Spleen (tissue), 11 donors: ENCODE measurements at regions not wholly inside any gene's neighbourhood (a gene's known extent, or its start where the extent isn't known, plus 50 kb on each side); places are given as distances from the start of the nearest gene placed in this dataset.
"Not testable (repeated sequence)": the region's sequence is repeated elsewhere in the genome, so short reads cannot be mapped to it uniquely, and the experiment has no call there.

Experiments
- DNase-seq: peaks from one replicate; pipeline ENCODE4 v3.0.0-alpha.2; 2020
- H3K27ac ChIP-seq, 8 donors: fragments of 200-600 bp; sonication (generic) in 7 of 8; 1 replicate in 4 of 8; 2 replicates in 4 of 8; pipeline versions ENCODE4 v1.5.0 to v1.8.0; 2016 to 2021; ENCODE audit warnings: inconsistent platforms in 4 of 8, mild to moderate bottlenecking in 4 of 8, moderate library complexity in 1 of 8
- H3K27me3 ChIP-seq, 7 donors: fragments of 200-600 bp; sonication (generic) in 6 of 7; replicated peaks in 1 of 7; 1 replicate in 4 of 7; 2 replicates in 3 of 7; pipeline versions ENCODE4 v1.5.0 to v1.8.0; 2016 to 2021; ENCODE audit warnings: inconsistent platforms in 3 of 7, mild to moderate bottlenecking in 1 of 7
- H3K36me3 ChIP-seq, 6 donors: fragments of 200-600 bp; sonication (generic) in 5 of 6; 1 replicate in 4 of 6; 2 replicates in 2 of 6; pipeline versions ENCODE4 v1.5.0 to v1.8.0; 2016 to 2021; ENCODE audit warnings: inconsistent platforms in 2 of 6
- H3K4me1 ChIP-seq, 6 donors: fragments of 200-600 bp; sonication (generic) in 5 of 6; 1 replicate in 3 of 6; 2 replicates in 3 of 6; pipeline versions ENCODE4 v1.5.0 to v1.8.0; 2016 to 2021; ENCODE audit warnings: inconsistent platforms in 3 of 6
- H3K4me3 ChIP-seq, 8 donors: fragments of 200-600 bp; sonication (generic) in 7 of 8; 1 replicate in 4 of 8; 2 replicates in 4 of 8; pipeline versions ENCODE4 v1.5.0 to v1.8.0; 2016 to 2021; ENCODE audit warnings: inconsistent platforms in 4 of 8, mild to moderate bottlenecking in 4 of 8, moderate library complexity in 2 of 8
- H3K9me3 ChIP-seq, 8 donors: fragments of 200-600 bp; sonication (generic) in 7 of 8; 1 replicate in 4 of 8; 2 replicates in 4 of 8; pipeline versions ENCODE4 v1.5.0 to v1.8.0; 2016 to 2021; ENCODE audit warnings: inconsistent platforms in 4 of 8
- POLR2A ChIP-seq, 3 donors: fragments of 450-650 bp; IDR thresholded peaks; one replicate each; pipeline ENCODE4 v1.5.1; 2017; ENCODE audit warnings: antibody characterized with exemption in 3 of 3, mild to moderate bottlenecking in 1 of 3
- POLR2AphosphoS5 ChIP-seq, 3 donors: sonication (generic); formaldehyde crosslinking; IDR thresholded peaks; one replicate each; pipeline ENCODE4 v1.5.1; 2017; ENCODE audit warnings: antibody characterized with exemption in 3 of 3
- WGBS, 5 donors: extraction: QIAGEN DNeasy Blood & Tissue Kit in 3 of 5; methylation state at CpG; one replicate each; pipeline versions ENCODE4 v1.1.5 to v1.1.7; 2013 to 2018; 5-methylcytosine and 5-hydroxymethylcytosine counted together
- intact Hi-C: fragments of 100-400 bp; cut with DNase I; formaldehyde crosslinking; loops from one replicate; pipeline ENCODE4 v1.15.0; 2023; ENCODE audit warnings: low total_unique reads
- TF ChIP-seq, protein P1 (sequence below), 11 experiments: fragments of 200-600 bp in 7 of 11; fragments of 450-650 bp in 4 of 11; sonication (generic) in 4 of 11; IDR thresholded peaks in 8 of 11; conservative IDR thresholded peaks in 3 of 11; 1 replicate in 7 of 11; 2 replicates in 4 of 11; pipeline versions ENCODE4 v1.4.0 to v1.8.0; 2016 to 2021; ENCODE audit warnings: antibody characterized with exemption in 11 of 11, inconsistent platforms in 4 of 11, mild to moderate bottlenecking in 1 of 11
- donor health status: healthy with polysubstance abuse.
- donor health status: DM: no; HTN: no; CAD: no; lungs with moderate emphysema.
- donor health status: DM: no; HTN: no; CAD: no.
- donor health status: Bipolar disorder and iron deficiency.
- donor health status: healthy.
- donor health status: DM: no; HTN: no; CAD: no.
- donor health status: DM: yes; HTN: yes; CAD: no.

- Histone ChIP-seq H3K4me3 (no peak overlapping the region), H3K4me1 (no peaks in the 10 kb centered on the region), H3K9me3 (peaks cover 0 to 7% (median 0%) of the 10 kb centered on the region in 8 donors), H3K27ac (no peak overlapping the region), H3K36me3 (no peaks in the 10 kb centered on the region), H3K27me3 (no peaks in the 10 kb centered on the region)
- TF ChIP-seq POLR2A (IDR thresholded peaks at IDR 0.05) (no peak), POLR2AphosphoS5 (IDR thresholded peaks at IDR 0.05) (no peak)
- TF ChIP-seq, protein P1, sequence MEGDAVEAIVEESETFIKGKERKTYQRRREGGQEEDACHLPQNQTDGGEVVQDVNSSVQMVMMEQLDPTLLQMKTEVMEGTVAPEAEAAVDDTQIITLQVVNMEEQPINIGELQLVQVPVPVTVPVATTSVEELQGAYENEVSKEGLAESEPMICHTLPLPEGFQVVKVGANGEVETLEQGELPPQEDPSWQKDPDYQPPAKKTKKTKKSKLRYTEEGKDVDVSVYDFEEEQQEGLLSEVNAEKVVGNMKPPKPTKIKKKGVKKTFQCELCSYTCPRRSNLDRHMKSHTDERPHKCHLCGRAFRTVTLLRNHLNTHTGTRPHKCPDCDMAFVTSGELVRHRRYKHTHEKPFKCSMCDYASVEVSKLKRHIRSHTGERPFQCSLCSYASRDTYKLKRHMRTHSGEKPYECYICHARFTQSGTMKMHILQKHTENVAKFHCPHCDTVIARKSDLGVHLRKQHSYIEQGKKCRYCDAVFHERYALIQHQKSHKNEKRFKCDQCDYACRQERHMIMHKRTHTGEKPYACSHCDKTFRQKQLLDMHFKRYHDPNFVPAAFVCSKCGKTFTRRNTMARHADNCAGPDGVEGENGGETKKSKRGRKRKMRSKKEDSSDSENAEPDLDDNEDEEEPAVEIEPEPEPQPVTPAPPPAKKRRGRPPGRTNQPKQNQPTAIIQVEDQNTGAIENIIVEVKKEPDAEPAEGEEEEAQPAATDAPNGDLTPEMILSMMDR (IDR thresholded peaks at IDR 0.05 in 8 of 11, conservative IDR thresholded peaks at IDR 0.05 in 3 of 11), result no peak
- WGBS, 5 donors, result 55 to 88% (median 75%) methylated on average over 1 of the region's 1 CpG
- DNase-seq, result no peak
- intact Hi-C loops, result no loop called here
Measured at GRCh38 chr14:46136456-46136855, 515.1 kb downstream of the RPL10L start.

DNA sequence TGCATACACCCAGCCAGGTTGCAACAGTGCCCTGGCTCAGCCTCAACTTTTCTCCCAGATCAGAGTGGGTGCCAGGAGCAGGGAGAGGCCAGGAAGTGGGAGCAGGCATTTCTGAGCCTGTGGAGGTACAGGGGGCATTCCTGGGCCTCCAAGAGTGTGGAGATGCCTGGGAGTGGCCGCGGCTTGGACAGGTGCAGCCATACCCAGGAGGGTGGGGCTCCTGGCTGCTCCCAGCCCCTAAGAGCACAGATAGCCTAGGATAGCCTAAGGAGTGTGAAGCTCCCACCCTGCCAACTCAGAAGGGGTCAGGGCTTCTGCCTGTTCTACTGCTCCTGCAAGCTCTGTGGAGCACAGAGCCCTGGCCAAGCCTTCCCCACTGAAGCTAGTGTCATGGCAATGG, 543.4 kb downstream of the RPL10L start:
- intact Hi-C loops, result no loop called here
- Histone ChIP-seq H3K4me1 (no peaks in the 10 kb centered on the region), H3K36me3 (no peaks in the 10 kb centered on the region), H3K27ac (no peak overlapping the region), H3K9me3 (peaks cover 0 to 63% (median 56%) of the 10 kb centered on the region in 8 donors), H3K27me3 (no peaks in the 10 kb centered on the region), H3K4me3 (no peak overlapping the region)
- 81 to 100% (median 91%) methylated on average over 2 of the region's 2 CpGs; no CpG with 5 or more reads in 1 of the 5 donors for WGBS, 5 donors
- TF ChIP-seq, protein P1 (IDR thresholded peaks at IDR 0.05 in 8 of 11, conservative IDR thresholded peaks at IDR 0.05 in 3 of 11), result no peak
- TF ChIP-seq POLR2A (IDR thresholded peaks at IDR 0.05), result no peak
- no peak for TF ChIP-seq POLR2AphosphoS5 (IDR thresholded peaks at IDR 0.05)
- DNase-seq, result no peak

DNA sequence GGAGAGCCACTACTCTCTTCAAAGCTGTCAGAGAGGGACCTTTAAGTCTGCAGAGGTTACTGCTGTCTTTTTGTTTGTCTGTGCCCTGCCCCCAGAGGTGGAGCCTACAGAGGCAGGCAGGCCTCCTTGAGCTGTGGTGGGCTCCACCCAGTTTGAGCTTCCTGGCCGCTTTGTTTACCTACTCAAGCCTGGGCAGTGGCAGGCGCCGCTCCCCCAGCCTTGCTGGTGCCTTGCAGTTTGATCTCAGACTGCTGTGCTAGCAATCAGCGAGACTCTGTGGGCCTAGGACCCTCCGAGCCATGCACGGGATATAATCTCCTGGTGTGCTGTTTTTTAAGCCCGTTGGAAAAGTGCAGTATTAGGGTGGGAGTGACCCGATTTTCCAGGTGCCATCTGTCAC, 550.7 kb downstream of the RPL10L start:
- H3K4me3 ChIP-seq, DNase-seq, H3K27me3 ChIP-seq, H3K36me3 ChIP-seq, intact Hi-C loops, H3K4me1 ChIP-seq, H3K27ac ChIP-seq: not testable (repeated sequence)
- peaks cover 0 to 23% (median 8%) of the 10 kb centered on the region in 8 donors for H3K9me3 ChIP-seq
- WGBS, 5 donors, result 80 to 92% (median 88%) methylated on average over 5 to 8 of the region's 8 CpGs

- no peak overlapping the region for H3K27ac ChIP-seq
- intact Hi-C loops, result no loop called here
- H3K4me1 ChIP-seq, result no peaks in the 10 kb centered on the region
- H3K27me3 ChIP-seq, result no peaks in the 10 kb centered on the region
- TF ChIP-seq, protein P1 (IDR thresholded peaks at IDR 0.05 in 8 of 11, conservative IDR thresholded peaks at IDR 0.05 in 3 of 11), result no peak
- no peak for TF ChIP-seq POLR2AphosphoS5 (IDR thresholded peaks at IDR 0.05)
- no peak for TF ChIP-seq POLR2A (IDR thresholded peaks at IDR 0.05)
- no peak overlapping the region for H3K4me3 ChIP-seq
- WGBS, 5 donors, result 71 to 82% (median 75%) methylated on average over 3 of the region's 3 CpGs
- no peak for DNase-seq
- peaks cover 0 to 8% (median 4%) of the 10 kb centered on the region in 8 donors for H3K9me3 ChIP-seq
- H3K36me3 ChIP-seq, result no peaks in the 10 kb centered on the region
Measured at GRCh38 chr14:46091819-46092218, 559.8 kb downstream of the RPL10L start.

GRCh38 chr14:46087604-46088003, 564.0 kb downstream of the RPL10L start:
- DNase-seq, result no peak
- intact Hi-C loops, result no loop called here
- TF ChIP-seq POLR2AphosphoS5 (IDR thresholded peaks at IDR 0.05), result no peak
- TF ChIP-seq, protein P1 (IDR thresholded peaks at IDR 0.05 in 8 of 11, conservative IDR thresholded peaks at IDR 0.05 in 3 of 11), result no peak
- no peak for TF ChIP-seq POLR2A (IDR thresholded peaks at IDR 0.05)
- WGBS, 5 donors, result 58 to 85% (median 74%) methylated on average over 2 of the region's 2 CpGs
- peaks cover 0 to 20% (median 13%) of the 10 kb centered on the region in 8 donors for H3K9me3 ChIP-seq
- H3K27me3 ChIP-seq, result no peaks in the 10 kb centered on the region
- no peak overlapping the region for H3K4me3 ChIP-seq
- H3K27ac ChIP-seq, result no peak overlapping the region
- no peaks in the 10 kb centered on the region for H3K4me1 ChIP-seq
- H3K36me3 ChIP-seq, result no peaks in the 10 kb centered on the region
